ENCODE measurements at regions not wholly inside any gene's neighbourhood (a gene's known extent, or its start where the extent isn't known, plus 50 kb on each side); places are given as distances from the start of the nearest gene placed in this dataset.

DNA sequence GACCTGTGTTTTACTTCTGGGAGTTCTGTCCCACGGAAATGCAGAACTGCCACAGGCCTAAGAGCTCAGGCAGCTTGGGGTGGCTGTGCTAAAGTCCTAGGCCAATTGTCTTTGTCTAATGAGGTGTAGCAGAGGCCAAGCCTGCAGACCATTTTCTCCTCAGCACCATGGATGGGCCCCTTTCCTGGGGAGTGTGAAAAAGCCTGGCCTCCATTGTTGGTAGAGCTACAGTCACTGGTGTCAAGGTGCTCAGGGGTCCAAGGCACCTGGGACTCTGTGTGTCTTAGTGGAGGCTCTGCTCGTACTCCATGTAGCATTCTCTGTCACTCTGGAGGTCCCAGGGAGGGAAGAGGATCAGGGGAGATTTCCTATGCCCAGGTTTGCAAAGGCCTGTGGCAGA is 329.6 kb downstream of the SLITRK5 start:
- H3K27me3 Mint-ChIP-seq (ENCODE audit: insufficient read depth, low read depth) = no peaks in the 10 kb centered on the region
- Histone ChIP-seq H3K27ac (no peak overlapping the region), H3K9ac (no peak overlapping the region), H3K36me3 (no peaks in the 10 kb centered on the region), H3F3A (ENCODE audit: low read depth) (no peaks in the 10 kb centered on the region), H4K20me1 (ENCODE audit: low read depth) (no peaks in the 10 kb centered on the region), H3K4me1 (no peaks in the 10 kb centered on the region), H3K27me3 (no peaks in the 10 kb centered on the region), H3K9me3 (ENCODE audit: low read depth) (no peaks in the 10 kb centered on the region), H3K4me2 (no peak overlapping the region), H2AFZ (replicated peaks) (no peak overlapping the region), H3K79me2 (ENCODE audit: low read depth) (no peaks in the 10 kb centered on the region), H3K4me3 (no peak overlapping the region)
- no peak overlapping the region for H3K27ac Mint-ChIP-seq
- no peak overlapping the region for H3K4me3 Mint-ChIP-seq
- no peaks in the 10 kb centered on the region for H3K36me3 Mint-ChIP-seq
- peak; percentile 30 for DNase-seq (ENCODE audit: low spot score)
- peaks cover 2% of the 10 kb centered on the region for H3K4me1 Mint-ChIP-seq
- TF ChIP-seq EZH2 (IDR thresholded peaks at IDR 0.05) (no peak), EZH2phosphoT487 (IDR thresholded peaks at IDR 0.05) (no peak), CTCF (IDR thresholded peaks at IDR 0.05) (no peak)
- peaks cover 10% of the 10 kb centered on the region for H3K9me3 Mint-ChIP-seq

- H3F3A ChIP-seq (ENCODE audit: low read depth) = no peaks in the 10 kb centered on the region
- DNase-seq (ENCODE audit: low spot score) = no peak
- H3K79me2 ChIP-seq (ENCODE audit: low read depth) = no peaks in the 10 kb centered on the region
- Mint-ChIP-seq H3K4me3 (no peak overlapping the region), H3K9me3 (peaks cover 3% of the 10 kb centered on the region), H3K36me3 (no peaks in the 10 kb centered on the region), H3K4me1 (no peaks in the 10 kb centered on the region), H3K27ac (no peak overlapping the region), H3K27me3 (ENCODE audit: insufficient read depth, low read depth) (no peaks in the 10 kb centered on the region)
- no peaks in the 10 kb centered on the region for H3K27me3 ChIP-seq
- H3K4me1 ChIP-seq = no peaks in the 10 kb centered on the region
- H3K9me3 ChIP-seq (ENCODE audit: low read depth) = no peaks in the 10 kb centered on the region
- no peaks in the 10 kb centered on the region for H4K20me1 ChIP-seq (ENCODE audit: low read depth)
- no peak overlapping the region for H3K27ac ChIP-seq
- no peaks in the 10 kb centered on the region for H3K36me3 ChIP-seq
- H2AFZ ChIP-seq (replicated peaks) = no peak overlapping the region
- no peak overlapping the region for H3K4me3 ChIP-seq
- H3K9ac ChIP-seq = no peak overlapping the region
- no peak for TF ChIP-seq CTCF (IDR thresholded peaks at IDR 0.05)
- TF ChIP-seq EZH2phosphoT487 (IDR thresholded peaks at IDR 0.05) = no peak
- TF ChIP-seq EZH2 (IDR thresholded peaks at IDR 0.05) = no peak
- H3K4me2 ChIP-seq = no peak overlapping the region
These were observed 334.0 kb downstream of the SLITRK5 start for GRCh38 chr13:88005188-88005587.

- Mint-ChIP-seq H3K9me3 (peaks cover 7% of the 10 kb centered on the region), H3K4me1 (no peaks in the 10 kb centered on the region), H3K4me3 (no peak overlapping the region), H3K27ac (no peak overlapping the region), H3K27me3 (ENCODE audit: insufficient read depth, low read depth) (peaks cover 7% of the 10 kb centered on the region), H3K36me3 (no peaks in the 10 kb centered on the region)
- DNase-seq (ENCODE audit: low spot score) = no peak
- Histone ChIP-seq H3K9me3 (ENCODE audit: low read depth) (peaks cover 3% of the 10 kb centered on the region), H4K20me1 (ENCODE audit: low read depth) (no peaks in the 10 kb centered on the region), H3K79me2 (ENCODE audit: low read depth) (no peaks in the 10 kb centered on the region), H2AFZ (replicated peaks) (no peak overlapping the region), H3F3A (ENCODE audit: low read depth) (no peaks in the 10 kb centered on the region), H3K36me3 (no peaks in the 10 kb centered on the region), H3K27ac (no peak overlapping the region), H3K4me1 (no peaks in the 10 kb centered on the region), H3K4me2 (no peak overlapping the region), H3K4me3 (no peak overlapping the region), H3K27me3 (no peaks in the 10 kb centered on the region), H3K9ac (no peak overlapping the region)
- no peak for TF ChIP-seq EZH2 (IDR thresholded peaks at IDR 0.05)
- no peak for TF ChIP-seq EZH2phosphoT487 (IDR thresholded peaks at IDR 0.05)
- TF ChIP-seq CTCF (IDR thresholded peaks at IDR 0.05) = no peak
These were observed 343.4 kb downstream of the SLITRK5 start for GRCh38 chr13:88014527-88014926.

Measured in neural progenitor cell (in vitro differentiated cells).